22Rv1 (cell line): ENCODE measurements at regions not wholly inside any gene's neighbourhood (a gene's known extent, or its start where the extent isn't known, plus 50 kb on each side); places are given as distances from the start of the nearest gene placed in this dataset.

ENCODE experiments used
- CTCF ChIP-seq: fragments of 450-650 bp; IDR thresholded peaks from 2 replicates; pipeline ENCODE4 v1.5.1; 2017; ENCODE audit warnings: mild to moderate bottlenecking
- ZFX ChIP-seq: fragments of 450-650 bp; IDR thresholded peaks from 2 replicates; pipeline ENCODE4 v1.6.1; 2017; ENCODE audit warnings: antibody characterized with exemption, borderline replicate concordance

GRCh38 chr1:98102345-98103030, 181.7 kb upstream of the DPYD start:
- TF ChIP-seq CTCF (no peak), ZFX (no peak)
